ENCODE measurements at regions not wholly inside any gene's neighbourhood (a gene's known extent, or its start where the extent isn't known, plus 50 kb on each side); places are given as distances from the start of the nearest gene placed in this dataset.
A peak's percentile ranks its signal among the peaks of the same experiment; 100 is the strongest.

DNA sequence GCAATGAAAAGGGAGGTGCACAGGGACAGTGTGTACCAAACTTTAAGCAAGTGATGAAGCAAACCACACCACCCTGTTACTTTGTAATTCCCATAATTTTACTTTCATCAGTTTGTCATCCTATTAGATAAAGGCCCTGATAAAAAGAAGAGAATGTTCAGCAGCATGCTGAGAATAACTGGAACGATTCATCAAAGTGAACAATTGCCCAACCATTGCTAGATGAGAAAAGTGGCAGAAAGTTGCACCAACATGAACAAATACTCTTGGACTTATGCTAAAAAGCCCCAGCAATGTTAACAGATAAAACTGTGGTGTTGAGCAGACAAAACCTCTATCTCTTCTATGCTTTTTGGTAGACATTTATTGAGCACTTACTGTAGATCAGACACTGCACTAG is 75.5 kb upstream of the PCGF5 start:
- WGBS, result 72% methylated on average over 1 of the region's 1 CpG
- TF ChIP-seq EP300 (IDR thresholded peaks at IDR 0.05) (no peak), POLR2AphosphoS5 (IDR thresholded peaks at IDR 0.05) (no peak), POLR2A (IDR thresholded peaks at IDR 0.05) (no peak)
- TF ChIP-seq, protein P1, sequence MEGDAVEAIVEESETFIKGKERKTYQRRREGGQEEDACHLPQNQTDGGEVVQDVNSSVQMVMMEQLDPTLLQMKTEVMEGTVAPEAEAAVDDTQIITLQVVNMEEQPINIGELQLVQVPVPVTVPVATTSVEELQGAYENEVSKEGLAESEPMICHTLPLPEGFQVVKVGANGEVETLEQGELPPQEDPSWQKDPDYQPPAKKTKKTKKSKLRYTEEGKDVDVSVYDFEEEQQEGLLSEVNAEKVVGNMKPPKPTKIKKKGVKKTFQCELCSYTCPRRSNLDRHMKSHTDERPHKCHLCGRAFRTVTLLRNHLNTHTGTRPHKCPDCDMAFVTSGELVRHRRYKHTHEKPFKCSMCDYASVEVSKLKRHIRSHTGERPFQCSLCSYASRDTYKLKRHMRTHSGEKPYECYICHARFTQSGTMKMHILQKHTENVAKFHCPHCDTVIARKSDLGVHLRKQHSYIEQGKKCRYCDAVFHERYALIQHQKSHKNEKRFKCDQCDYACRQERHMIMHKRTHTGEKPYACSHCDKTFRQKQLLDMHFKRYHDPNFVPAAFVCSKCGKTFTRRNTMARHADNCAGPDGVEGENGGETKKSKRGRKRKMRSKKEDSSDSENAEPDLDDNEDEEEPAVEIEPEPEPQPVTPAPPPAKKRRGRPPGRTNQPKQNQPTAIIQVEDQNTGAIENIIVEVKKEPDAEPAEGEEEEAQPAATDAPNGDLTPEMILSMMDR (IDR thresholded peaks at IDR 0.05), result no peak
- no peak for DNase-seq (ENCODE audit: low spot score in 2 of 2)
- H3K27me3 ChIP-seq, result no peaks in the 10 kb centered on the region
- H3K9me3 ChIP-seq, result no peaks in the 10 kb centered on the region
- no peaks in the 10 kb centered on the region for H3K36me3 ChIP-seq
- no peak overlapping the region for H3K4me3 ChIP-seq
- no peaks in the 10 kb centered on the region for H3K4me1 ChIP-seq
- H3K27ac ChIP-seq, result no peak overlapping the region

DNA sequence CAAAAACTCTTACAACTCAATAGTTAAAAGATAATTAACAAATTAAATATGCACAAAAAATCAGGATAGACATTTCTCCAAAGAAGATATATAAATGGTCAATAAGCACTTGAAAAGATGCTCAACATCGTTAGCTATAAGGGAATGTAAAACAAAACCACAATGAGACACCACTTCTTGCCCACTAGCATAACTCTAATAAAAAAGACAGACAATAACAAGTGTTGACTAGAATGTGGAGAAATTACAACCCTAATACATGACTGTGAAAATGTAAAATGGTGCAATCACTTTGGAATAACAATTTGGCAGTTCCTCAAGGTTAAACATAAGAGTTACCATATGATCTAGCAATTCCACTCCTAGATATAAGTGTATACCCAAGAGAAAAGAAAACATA is 74.3 kb upstream of the PCGF5 start:
- no peak for TF ChIP-seq POLR2A (IDR thresholded peaks at IDR 0.05)
- TF ChIP-seq, protein P1 (IDR thresholded peaks at IDR 0.05), result no peak
- TF ChIP-seq EP300 (IDR thresholded peaks at IDR 0.05), result no peak
- no peak for TF ChIP-seq POLR2AphosphoS5 (IDR thresholded peaks at IDR 0.05)
- Histone ChIP-seq H3K27ac (no peak overlapping the region), H3K36me3 (no peaks in the 10 kb centered on the region), H3K4me1 (no peaks in the 10 kb centered on the region), H3K9me3 (no peaks in the 10 kb centered on the region), H3K4me3 (no peak overlapping the region), H3K27me3 (no peaks in the 10 kb centered on the region)
- WGBS, result 58% methylated on average over 1 of the region's 1 CpG
- DNase-seq (ENCODE audit: low spot score in 2 of 2), result no peak

DNA sequence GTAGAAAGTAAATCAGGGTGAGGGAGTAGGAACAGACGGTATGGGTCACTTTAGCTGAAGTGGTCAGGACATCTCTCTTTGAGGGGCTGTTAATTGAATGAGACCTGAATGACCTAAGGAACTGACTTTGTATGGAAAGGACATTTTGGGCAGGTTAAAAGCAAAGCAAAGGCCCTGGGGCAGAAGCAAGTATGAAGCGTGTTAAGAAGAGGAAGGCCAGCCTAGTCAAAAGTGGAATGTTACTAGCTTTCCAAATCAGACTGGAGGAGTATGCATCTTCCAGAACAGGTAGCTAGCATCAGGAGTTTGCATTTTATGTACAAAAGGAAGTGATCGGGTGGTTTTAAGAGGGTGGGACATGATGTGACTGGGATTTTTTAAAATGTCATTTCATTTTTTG is 70.9 kb upstream of the PCGF5 start:
- H3K27me3 ChIP-seq, result no peaks in the 10 kb centered on the region
- H3K36me3 ChIP-seq, result no peaks in the 10 kb centered on the region
- no peaks in the 10 kb centered on the region for H3K9me3 ChIP-seq
- H3K4me3 ChIP-seq, result no peak overlapping the region
- DNase-seq (ENCODE audit: low spot score in 2 of 2), result no peak
- 92% methylated on average over 3 of the region's 3 CpGs for WGBS
- no peak overlapping the region for H3K27ac ChIP-seq
- TF ChIP-seq EP300 (IDR thresholded peaks at IDR 0.05), result no peak
- no peak for TF ChIP-seq POLR2A (IDR thresholded peaks at IDR 0.05)
- TF ChIP-seq, protein P1 (IDR thresholded peaks at IDR 0.05), result no peak
- no peak for TF ChIP-seq POLR2AphosphoS5 (IDR thresholded peaks at IDR 0.05)
- no peaks in the 10 kb centered on the region for H3K4me1 ChIP-seq

DNA sequence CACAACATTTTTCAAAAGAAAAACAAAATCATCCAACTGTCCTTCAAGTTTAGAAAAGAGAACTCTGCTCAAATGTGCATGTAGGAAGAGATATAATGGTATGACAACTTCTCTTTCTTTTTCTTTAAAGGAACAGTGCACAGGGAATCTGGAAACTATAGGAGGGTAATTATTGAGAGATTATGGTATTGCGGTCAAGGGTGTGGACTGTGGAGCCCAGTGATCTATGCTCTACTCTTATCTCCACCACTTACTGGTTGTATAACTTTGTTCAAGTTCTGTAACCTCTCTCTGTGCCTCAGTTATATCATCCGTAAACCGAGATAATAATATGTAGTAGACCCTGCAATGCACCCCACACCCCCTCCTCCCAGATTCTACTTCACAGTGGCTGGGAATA is 69.8 kb upstream of the PCGF5 start:
- no peak for DNase-seq (ENCODE audit: low spot score in 2 of 2)
- Histone ChIP-seq H3K4me3 (no peak overlapping the region), H3K4me1 (no peaks in the 10 kb centered on the region), H3K27ac (no peak overlapping the region), H3K9me3 (no peaks in the 10 kb centered on the region), H3K36me3 (no peaks in the 10 kb centered on the region), H3K27me3 (no peaks in the 10 kb centered on the region)
- WGBS, result 92% methylated on average over 3 of the region's 3 CpGs
- TF ChIP-seq, protein P1 (IDR thresholded peaks at IDR 0.05), result no peak
- no peak for TF ChIP-seq POLR2AphosphoS5 (IDR thresholded peaks at IDR 0.05)
- TF ChIP-seq EP300 (IDR thresholded peaks at IDR 0.05), result no peak
- no peak for TF ChIP-seq POLR2A (IDR thresholded peaks at IDR 0.05)

DNA sequence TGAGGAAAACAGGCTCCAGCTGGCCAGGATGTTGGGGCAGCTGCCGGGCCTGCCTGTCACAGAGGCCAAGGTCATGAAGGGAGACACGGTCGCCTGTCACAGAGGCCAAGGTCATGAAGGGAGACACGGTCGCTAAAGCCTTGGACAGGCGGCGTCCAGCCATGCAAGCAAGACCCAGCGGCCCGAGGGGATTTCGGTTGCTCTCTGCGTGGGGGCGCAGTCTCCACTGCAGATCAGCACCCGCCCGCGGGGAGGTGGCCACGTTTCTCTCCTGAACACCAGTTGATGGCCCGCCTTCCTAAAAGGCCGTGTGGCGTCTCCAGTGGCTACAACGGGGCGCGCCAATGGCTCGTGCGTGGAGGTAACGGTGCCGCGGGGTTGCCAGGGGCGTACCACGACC is 67.0 kb upstream of the PCGF5 start:
- Histone ChIP-seq H3K36me3 (no peaks in the 10 kb centered on the region), H3K4me1 (no peaks in the 10 kb centered on the region), H3K9me3 (no peaks in the 10 kb centered on the region), H3K27ac (no peak overlapping the region), H3K4me3 (no peak overlapping the region), H3K27me3 (no peaks in the 10 kb centered on the region)
- 93% methylated on average over 29 of the region's 29 CpGs for WGBS
- no peak for TF ChIP-seq POLR2AphosphoS5 (IDR thresholded peaks at IDR 0.05)
- TF ChIP-seq EP300 (IDR thresholded peaks at IDR 0.05), result no peak
- TF ChIP-seq, protein P1 (IDR thresholded peaks at IDR 0.05), result no peak
- no peak for TF ChIP-seq POLR2A (IDR thresholded peaks at IDR 0.05)
- DNase-seq (ENCODE audit: low spot score in 2 of 2), result peak in 1 of 2 donors; percentile 57

All from suprapubic skin (tissue), 4 donors.